IPS-18c (cell line): ENCODE measurements at regions not wholly inside any gene's neighbourhood (a gene's known extent, or its start where the extent isn't known, plus 50 kb on each side); places are given as distances from the start of the nearest gene placed in this dataset.

Experiments used
- H3K4me3 ChIP-seq: 2 replicates; pipeline ENCODE4 v1.7.0; 2013; ENCODE audit warnings: low read depth, mild to moderate bottlenecking, low read length, moderate library complexity; ENCODE audit not compliant: insufficient read depth
- H3K9me3 ChIP-seq: one replicate; pipeline ENCODE4 v1.6.1; 2013; ENCODE audit warnings: mild to moderate bottlenecking, low read length, moderate library complexity; ENCODE audit not compliant: control insufficient read depth, insufficient read depth

DNA sequence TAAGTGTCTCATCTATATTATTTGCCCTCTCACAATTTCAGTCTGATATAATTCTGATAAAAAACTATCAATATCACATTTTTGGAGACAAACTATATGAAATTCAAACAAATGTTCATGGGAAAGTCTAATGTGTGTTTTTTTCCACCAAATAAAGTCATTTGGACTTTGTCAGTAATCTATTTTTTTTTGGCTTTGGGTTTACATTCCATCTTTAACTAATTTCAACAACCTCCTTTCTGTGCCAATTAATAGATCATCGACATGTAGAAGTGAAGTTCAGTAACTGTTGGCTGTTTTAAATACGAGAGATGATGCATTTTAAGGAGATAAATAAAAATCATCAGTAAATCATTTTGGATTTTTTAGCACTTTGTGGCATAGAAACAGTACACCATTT, 1623.0 kb upstream of the ACVR2A start:
- H3K4me3 ChIP-seq = no peak overlapping the region
- H3K9me3 ChIP-seq = no peaks in the 10 kb centered on the region

DNA sequence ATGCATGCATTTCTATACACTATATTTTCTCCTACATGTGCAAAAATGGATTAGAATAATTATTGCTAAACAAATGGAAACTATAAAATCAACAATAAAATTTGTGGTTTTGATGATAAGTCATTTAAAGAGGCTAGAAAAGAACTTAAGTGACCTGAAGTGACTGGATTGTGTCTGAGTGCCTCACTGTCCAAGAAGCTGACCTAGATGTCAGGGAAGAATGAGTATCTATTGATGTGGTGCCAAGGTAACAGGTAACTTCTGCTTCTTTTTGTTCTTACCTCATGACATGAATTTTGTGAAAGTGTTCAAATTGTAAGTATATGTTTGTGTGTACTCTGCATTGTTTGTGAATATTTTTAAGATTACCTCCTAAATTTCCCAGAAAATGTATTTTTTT, 1623.9 kb upstream of the ACVR2A start:
- Histone ChIP-seq H3K4me3 (no peak overlapping the region), H3K9me3 (no peaks in the 10 kb centered on the region)

DNA sequence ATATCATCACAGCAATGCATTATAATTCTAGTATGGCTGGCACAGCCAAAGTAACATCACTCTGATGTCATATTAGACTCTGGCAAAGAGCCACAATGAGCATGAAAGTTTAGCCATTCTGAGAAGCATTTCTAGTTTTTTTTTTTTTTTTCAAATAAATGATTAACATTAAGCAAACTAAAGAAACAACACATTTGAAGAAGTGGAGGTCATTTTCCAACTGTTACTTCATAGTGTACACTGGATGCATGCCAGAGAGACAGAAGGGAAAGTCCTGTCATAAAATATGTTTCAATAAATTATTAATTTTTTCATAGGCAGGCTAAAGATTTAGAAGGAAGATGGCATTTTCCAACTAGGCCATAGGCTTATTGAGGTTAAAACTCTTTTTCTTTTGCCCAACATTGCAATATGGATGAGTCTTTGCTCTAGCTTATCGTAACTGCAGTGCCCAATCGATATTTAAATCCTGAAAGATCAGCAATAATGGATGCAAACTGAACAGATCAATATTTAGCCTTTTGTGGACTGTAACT, 1630.4 kb upstream of the ACVR2A start:
- H3K9me3 ChIP-seq = no peaks in the 10 kb centered on the region

DNA sequence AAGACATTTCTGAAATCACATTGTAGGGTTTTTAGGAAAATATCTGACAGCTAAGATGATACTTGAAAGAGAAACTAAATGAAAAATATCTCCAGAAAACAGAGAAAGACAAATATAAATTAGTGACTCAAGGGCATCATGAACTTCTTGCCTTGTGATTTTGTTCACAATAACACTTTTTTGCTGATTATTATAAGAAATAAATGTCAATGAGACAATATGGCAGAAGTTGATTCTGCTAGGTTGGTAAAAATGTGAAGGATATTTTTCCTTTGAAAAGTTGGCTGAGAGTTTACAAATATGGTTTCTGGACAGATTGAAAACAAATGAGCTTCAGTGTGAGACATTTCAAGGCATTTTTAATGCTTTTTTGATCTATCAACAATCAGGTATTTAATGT, 1631.2 kb upstream of the ACVR2A start:
- Histone ChIP-seq H3K9me3 (no peaks in the 10 kb centered on the region), H3K4me3 (no peak overlapping the region)

More for the DNA sequence above, 1630.4 kb upstream of the ACVR2A start:
- no peak overlapping the region for H3K4me3 ChIP-seq

DNA sequence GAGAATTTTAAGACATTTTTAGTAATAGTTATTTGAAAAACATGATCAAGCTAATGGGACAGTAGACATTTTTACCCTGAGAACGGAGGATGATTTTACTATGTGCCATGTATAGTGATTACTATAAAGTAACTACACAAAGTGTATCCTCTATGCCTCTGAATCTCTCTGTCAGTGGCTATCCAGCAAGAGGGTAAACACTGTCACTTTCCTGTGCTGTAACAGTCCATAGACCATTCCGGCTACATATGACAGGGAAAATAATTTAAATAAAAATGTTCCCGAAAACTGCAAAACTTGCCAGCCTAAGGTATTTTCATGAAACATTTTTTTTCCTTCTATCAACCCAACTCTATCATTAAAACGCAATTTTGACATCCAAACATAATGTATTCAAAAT, 1632.2 kb upstream of the ACVR2A start:
- no peaks in the 10 kb centered on the region for H3K9me3 ChIP-seq
- H3K4me3 ChIP-seq = no peak overlapping the region

DNA sequence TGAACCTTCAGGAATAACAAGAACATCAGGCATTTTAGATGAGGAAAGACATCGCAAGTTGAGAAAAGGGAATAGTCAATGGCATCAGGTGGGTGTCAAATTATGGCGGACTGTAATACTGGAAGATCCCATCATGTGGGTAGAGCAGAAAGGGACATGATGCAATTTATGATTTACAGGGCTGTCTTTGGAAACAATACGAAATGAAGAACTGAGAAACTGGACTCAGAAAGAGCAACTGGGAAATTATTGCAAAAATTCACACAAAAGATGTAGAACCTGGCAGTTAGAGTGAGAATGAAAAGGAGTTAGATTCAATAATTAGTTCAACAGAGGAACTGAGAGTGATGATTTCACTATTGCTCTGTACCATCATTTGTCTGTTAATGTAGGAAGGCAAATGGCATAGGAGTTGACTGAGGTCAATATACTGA, 1635.0 kb upstream of the ACVR2A start:
- H3K4me3 ChIP-seq = no peak overlapping the region

DNA sequence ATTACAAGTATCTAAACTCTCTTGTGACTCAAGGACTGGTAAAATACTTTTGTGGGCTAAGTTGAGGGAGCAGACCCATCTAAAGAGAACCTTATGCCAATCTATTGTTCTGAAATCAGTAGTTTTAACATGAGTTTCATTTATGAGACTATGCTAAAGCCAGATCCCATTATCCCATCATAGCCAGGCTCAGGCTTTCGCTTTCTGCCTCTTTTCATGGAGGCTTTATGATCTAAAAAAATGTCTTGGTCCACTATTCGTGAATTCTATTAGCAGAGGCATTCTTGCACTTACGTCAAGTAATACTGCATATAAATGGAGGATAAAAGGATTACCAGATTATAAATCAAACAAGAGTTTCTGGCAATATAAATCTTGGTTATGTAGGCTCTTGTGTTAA, 1636.9 kb upstream of the ACVR2A start:
- Histone ChIP-seq H3K9me3 (no peaks in the 10 kb centered on the region), H3K4me3 (no peak overlapping the region)

More for the DNA sequence above, 1635.0 kb upstream of the ACVR2A start:
- H3K9me3 ChIP-seq = no peaks in the 10 kb centered on the region

DNA sequence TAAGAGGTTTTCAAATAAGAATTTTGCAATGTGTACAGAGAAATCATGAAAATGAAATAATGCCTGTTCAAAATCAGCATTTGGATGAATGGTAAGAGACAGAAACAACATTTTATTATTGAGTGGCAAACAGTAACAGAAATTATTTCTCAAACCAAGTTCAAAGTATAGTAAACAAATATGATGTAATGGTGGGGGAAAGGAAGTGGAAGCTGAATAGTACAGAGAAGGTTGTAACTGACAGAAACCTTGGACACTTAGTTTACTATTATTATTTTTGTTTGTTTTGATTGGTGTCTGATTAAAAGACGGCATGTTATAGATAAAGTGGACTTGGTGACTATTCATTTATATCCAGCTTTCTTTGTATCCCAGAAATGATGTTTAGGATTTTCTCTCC, 1637.4 kb upstream of the ACVR2A start:
- H3K4me3 ChIP-seq = no peak overlapping the region

DNA sequence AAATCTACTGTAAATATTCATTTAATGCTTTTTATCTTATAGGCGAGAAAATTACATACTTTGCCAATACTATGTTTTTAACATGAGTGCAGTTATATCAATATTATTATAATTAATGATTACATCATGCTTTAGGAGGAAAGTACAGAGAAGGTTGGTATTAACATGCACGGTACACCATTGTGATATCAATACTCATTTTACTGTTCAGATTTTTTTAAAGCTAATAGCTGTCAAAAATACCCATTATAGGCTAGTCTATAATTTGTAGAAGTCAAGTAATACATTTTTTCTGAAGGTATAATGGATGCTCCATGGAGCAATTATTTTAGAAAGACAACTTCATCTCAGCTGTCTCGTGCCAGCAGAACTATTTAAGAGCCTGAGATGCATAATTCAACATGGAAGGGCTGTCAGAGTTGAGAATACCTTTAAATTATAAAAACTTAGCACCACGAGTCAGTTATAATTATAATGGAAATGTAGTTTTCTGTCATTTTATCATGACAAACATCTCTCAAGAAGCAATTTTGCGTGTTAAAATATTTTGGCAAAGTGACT, 1641.7 kb upstream of the ACVR2A start:
- H3K4me3 ChIP-seq = no peak overlapping the region
- H3K9me3 ChIP-seq = no peaks in the 10 kb centered on the region

More for the DNA sequence above, 1637.4 kb upstream of the ACVR2A start:
- H3K9me3 ChIP-seq = no peaks in the 10 kb centered on the region

DNA sequence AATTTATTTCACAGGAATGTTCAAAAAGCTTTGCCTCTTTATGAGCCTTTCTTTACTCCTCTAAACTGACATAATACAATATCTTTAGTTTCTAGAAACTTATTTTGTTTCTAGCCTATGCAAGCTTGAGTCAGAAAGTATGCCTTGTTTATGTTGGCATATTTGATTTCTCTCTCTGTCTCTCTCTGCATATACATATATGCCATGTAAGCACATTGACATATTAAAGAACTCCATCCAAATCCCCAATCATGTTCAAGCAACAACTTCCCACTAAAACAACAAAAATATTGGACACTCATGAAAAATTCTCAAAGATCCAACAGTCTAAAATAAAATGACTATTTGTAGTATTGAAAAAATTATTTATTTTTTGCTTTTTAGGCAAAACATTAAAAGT, 1651.2 kb upstream of the ACVR2A start:
- Histone ChIP-seq H3K9me3 (no peaks in the 10 kb centered on the region), H3K4me3 (no peak overlapping the region)

DNA sequence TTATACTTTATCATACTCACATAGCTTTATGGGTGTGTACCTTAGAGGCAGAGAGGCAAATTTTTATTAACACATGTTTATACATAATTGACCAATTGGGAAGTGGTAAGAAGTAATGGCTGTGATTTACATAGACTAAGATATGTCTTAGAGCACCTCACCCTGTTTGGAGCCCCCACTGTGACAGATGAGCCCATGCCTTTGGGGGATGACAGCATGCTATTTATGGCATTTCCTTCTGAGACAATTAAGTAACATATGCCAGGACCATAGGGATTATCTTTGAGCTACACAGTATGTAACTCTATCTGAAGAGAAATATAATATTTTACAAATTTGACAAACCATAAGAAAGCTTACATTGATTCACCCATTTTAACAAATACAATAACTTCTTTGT, 1655.3 kb upstream of the ACVR2A start:
- H3K4me3 ChIP-seq = no peak overlapping the region
- H3K9me3 ChIP-seq = no peaks in the 10 kb centered on the region

DNA sequence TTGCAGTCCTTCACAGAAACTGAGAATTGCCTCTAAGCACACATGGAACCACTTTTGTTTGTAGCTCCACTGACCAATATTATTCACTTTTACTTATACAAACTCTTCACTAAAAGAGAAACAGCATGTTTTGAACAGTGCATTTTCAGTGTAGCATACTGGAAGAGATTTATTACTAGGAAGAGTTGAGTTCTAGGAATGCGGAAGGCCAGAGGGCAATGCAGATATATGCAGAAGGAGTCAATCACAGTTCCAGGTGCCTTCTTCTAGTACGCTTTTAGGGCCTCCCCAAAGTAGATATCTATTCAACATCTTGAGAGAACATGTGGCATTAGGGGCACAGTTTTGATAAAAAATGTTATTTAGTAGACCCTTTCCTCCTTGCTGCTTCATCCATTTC, 1654.0 kb upstream of the ZEB2 start:
- H3K4me3 ChIP-seq = no peak overlapping the region
- H3K9me3 ChIP-seq = no peaks in the 10 kb centered on the region

DNA sequence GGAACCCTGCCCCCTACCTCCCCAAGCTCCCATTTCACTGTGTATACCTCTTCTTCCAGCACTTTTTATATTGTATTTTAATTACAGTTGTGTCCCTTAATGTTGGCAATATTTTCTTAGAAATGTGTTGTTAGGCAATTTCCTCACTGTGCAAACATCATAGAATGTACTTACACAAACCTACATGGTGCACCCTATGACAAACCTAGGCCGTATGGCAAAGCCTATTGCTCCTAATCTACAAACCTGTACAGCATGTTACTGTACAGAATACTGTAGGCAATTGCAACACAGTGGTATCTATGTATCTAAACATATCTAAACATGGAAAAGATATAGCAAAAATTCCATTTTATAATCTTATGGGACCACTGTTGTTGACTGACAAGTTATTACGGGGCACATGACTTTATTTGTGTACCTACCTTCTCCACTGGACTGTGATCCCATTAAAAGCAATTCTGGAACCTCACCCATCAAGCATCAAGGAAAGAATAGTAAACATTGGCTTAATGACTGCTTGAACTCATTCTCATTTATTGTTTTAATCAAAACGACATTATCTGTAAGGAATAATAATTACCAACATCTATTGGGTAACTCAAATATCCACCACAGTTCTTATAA, 1641.5 kb upstream of the ZEB2 start:
- Histone ChIP-seq H3K9me3 (no peaks in the 10 kb centered on the region), H3K4me3 (no peak overlapping the region)

DNA sequence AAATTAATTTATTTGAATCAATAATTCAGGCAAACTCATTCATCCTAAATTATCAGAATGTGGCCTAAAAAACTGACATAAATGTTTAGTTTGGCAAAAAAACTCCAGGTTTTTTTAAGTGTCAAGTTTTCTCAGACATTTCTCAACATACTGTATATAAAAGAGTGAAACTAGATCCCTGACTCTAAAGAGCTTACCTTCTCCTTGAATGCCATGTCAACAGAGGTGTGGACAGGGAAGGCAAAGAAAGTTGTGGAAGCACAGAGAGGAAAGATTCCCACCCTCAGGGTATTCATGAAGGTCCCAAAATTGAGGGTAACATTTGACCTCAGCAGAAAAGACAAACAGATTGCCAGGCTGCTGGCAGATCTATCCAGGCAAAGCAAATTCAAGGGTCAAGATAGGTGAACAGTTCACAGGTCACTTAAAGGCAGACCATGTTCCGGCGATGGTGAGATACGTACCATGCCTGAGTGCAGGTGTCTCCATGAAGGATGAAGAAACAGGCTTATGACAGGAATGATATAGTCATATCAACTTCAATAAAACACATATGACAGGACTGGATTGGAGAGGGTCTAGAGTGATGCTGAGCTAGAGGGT, 1638.3 kb upstream of the ZEB2 start:
- no peaks in the 10 kb centered on the region for H3K9me3 ChIP-seq
- H3K4me3 ChIP-seq = no peak overlapping the region

DNA sequence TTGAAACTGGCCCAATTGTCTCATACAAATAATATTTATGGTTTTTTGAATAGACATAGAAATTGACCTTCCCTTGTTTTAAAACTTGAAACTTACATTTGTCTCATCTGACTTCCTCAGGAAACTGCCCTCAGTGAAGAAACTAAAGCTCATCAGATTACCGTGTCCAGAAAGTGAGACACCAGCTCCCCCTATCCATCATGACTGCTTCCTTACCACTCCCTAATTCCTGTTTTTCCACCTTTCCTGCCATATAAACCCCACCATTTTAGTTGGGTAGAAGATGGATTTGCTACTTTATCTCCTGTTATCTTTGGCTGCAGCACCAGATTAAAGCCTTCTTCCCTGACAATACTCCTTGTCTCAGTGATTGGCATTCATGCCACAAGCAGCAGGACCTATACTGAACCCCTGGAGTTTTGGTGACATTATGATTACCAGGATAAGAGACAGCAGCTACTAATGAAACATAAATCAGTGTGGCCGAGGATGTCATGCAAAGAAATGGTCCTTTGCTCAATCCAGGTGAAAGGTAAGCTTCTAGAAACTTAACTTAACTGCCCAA, 1627.6 kb upstream of the ZEB2 start:
- H3K9me3 ChIP-seq = peaks cover 4% of the 10 kb centered on the region
- H3K4me3 ChIP-seq = no peak overlapping the region

DNA sequence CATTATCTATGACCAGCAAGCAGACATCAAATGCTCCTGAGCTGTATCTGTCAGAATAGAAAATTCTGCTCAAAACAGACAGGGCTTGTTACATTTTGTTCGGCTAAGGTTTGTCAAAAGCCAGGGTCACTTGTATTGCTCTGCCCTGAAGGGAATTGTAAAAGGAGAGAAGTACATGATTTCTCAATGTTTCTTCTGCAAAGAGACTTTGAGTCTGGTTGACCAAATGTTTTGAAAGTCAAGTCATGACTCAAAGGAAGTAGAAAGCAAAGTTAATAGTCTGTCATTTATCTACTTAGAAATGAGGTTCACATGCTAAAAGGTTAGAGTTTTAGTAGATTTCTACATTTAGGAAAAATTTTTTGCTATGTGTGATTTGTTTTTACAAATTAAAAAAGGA, 1624.1 kb upstream of the ZEB2 start:
- H3K9me3 ChIP-seq = no peaks in the 10 kb centered on the region
- H3K4me3 ChIP-seq = no peak overlapping the region

DNA sequence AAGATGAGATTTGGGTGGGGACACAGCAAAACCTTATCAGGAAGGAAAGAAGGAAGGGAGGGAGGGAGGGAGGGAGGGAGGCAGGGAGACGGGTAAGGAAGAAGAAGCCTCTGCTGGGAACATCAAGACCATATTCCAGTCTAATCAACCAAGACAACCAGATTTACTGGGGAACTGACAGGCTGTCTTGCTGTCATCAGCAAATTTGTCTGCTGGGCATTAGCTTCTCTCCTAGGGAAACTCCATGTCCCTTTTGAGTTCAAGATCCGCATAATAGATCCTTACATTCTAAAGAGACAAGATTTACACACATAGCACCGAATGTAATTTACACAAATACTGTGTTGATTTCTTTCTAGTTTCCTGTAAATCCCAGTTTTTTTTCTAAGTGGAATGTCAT, 1618.9 kb upstream of the ZEB2 start:
- no peak overlapping the region for H3K4me3 ChIP-seq
- no peaks in the 10 kb centered on the region for H3K9me3 ChIP-seq

DNA sequence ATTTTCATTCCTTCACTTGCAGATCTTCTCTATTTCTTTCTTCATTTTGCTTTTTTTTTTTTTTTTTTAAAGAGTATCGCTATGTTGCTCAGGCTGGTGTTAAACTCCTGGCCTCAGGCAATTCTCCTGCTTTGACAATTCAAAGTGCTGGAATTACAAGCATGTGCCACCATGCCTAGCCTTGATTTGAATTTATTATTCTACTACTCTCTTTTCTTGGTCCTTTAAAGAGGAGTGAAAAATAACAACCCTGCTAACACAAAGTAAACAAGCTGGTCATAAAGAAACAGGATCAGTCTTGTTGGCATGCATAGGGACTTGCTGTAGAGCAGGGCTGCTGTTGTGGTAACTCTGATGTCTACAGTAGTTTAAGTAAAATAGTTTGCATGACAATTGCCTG, 1615.3 kb upstream of the ZEB2 start:
- H3K9me3 ChIP-seq = no peaks in the 10 kb centered on the region
- no peak overlapping the region for H3K4me3 ChIP-seq
